GM18870 (cell line): ENCODE measurements at regions not wholly inside any gene's neighbourhood (a gene's known extent, or its start where the extent isn't known, plus 50 kb on each side); places are given as distances from the start of the nearest gene placed in this dataset.

Experiments used
- ATAC-seq: cut with Tn5 transposase; IDR thresholded peaks from one replicate; pipeline ENCODE4 v1.9.1; 2021; ENCODE audit warnings: moderate library complexity; ENCODE audit not compliant: unreplicated experiment

DNA sequence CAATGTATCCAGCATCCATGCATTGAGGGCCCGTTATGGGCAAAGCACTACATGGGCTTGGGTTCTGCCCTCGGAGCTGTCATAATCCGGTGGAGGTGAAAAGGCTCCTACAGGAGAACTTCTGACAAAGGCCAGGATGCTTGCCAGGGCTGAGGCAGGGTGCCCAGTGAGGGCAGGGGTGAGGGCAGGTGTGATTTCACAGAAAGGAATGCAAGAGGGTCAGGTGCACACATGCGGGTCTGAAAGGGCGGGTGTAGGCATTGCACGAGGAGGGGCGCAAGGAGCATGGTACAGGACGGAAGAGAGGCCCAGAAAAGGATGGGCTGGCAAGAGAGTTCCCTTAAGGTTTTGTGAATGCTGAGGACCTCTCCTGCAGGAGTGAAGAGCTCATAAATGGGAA is 348.0 kb downstream of the BTBD3 start:
- no peak for ATAC-seq

DNA sequence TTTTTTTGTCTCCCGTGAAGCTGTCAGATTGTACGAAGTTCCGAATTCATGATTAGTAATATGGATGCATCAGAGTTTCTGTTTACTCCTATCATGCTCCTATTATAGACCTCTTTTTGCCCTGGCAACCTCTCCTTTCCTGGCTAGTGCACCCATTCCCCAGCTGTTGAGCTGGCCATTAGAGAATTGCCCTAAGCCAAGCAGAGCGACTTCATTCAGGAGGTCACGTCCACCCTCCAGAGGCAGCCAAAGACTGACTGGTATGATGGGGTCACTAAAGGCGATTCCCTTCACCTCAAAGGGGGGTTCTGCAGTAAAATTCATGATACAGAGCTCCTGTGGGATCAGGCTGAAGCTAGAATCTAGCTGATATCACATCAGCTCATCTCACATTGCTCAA is 351.9 kb downstream of the BTBD3 start:
- no peak for ATAC-seq

- ATAC-seq = no peak
Observed at GRCh38 chr20:12270863-12271262, 353.2 kb downstream of the BTBD3 start.

DNA sequence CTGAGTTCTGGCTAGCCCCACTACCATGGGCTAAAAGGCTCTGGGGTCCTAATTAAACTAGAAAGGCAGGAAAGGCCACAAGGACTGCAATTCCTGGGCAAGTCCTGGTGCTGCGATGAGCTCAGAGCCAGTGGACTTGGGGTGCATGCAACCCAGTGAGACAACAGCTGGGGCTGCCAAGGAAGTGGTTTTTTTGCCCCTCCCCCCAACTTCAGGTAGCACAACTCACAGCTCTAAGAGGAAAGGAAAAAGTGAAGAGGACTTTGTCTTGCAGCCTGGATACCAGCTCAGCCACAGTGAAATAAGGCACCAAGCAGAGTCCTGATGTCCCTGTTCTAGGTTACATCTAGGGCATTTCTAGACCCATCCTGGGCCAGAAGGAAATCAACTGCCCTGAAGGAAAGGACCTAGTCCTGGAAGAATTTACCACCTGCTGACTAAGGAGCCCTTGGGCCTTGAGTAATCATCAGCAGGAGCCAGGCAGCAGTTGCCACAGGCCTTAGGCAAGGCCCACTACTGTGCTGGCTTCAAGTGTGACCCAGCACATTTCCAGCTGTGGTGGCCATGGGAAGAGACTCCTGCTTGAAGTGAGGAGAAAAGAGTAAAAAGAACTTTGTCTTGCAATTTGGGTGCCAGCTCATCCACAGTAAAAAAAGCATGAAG is 358.4 kb downstream of the BTBD3 start:
- no peak for ATAC-seq

DNA sequence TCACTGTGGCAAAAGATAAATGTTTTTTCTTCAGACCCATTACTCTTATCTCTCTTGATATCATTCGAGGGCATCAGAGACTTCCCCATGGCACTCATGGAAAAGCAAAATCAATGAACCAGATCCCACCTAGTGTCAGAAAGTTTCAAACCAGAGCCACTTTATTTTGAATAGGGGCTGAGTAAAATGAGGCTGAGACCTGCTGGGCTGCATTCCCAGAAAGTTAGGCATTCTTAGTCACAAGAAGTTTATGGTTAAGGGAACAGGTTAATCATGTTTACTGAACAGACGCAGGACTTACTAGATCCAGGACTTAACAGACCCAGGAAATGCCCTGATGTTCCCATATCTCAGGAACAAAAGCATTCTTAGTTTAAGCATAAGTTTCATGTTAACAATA is 369.9 kb downstream of the BTBD3 start:
- no peak for ATAC-seq

DNA sequence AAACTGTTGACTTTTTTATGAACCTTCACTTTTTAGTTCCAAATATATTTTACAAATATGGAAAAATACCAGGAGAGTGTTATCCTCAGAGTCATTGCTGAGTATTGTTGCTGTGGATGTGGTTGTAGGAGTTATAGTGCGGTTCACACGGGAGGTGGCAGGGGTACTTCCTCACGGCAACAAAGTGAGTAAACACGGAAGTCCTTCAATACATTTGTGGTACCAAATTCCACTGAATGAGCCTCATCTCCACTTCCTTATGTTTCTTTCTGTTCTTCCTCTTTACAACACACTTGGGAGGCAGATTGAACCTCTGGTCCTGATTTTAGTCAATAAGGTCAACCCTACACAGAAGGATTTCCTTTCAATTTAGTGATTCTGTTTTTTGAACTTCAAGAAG is 371.8 kb downstream of the BTBD3 start:
- no peak for ATAC-seq

GRCh38 chr20:12291386-12291785 is 373.7 kb downstream of the BTBD3 start:
- no peak for ATAC-seq

DNA sequence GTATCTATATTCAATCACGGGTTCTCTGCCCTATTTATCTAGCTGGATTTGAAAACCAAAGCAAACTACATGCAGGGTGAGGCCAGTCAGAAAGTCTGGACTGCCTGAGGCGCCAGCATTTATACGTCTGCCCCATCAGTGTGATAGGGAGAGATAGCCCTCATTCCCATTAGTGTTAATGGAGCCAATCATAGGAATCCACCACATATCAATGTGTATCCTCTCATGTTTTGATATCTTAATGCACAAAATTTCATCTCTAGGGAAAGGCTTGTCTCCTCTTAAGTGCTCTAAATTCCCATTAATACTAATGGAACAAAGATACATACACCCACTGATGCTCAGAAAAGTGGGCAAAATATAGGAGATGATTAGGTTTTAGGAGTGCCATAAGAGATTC is 376.2 kb downstream of the BTBD3 start:
- no peak for ATAC-seq

- no peak for ATAC-seq
Observed at GRCh38 chr20:12294678-12295077, 377.0 kb downstream of the BTBD3 start.

DNA sequence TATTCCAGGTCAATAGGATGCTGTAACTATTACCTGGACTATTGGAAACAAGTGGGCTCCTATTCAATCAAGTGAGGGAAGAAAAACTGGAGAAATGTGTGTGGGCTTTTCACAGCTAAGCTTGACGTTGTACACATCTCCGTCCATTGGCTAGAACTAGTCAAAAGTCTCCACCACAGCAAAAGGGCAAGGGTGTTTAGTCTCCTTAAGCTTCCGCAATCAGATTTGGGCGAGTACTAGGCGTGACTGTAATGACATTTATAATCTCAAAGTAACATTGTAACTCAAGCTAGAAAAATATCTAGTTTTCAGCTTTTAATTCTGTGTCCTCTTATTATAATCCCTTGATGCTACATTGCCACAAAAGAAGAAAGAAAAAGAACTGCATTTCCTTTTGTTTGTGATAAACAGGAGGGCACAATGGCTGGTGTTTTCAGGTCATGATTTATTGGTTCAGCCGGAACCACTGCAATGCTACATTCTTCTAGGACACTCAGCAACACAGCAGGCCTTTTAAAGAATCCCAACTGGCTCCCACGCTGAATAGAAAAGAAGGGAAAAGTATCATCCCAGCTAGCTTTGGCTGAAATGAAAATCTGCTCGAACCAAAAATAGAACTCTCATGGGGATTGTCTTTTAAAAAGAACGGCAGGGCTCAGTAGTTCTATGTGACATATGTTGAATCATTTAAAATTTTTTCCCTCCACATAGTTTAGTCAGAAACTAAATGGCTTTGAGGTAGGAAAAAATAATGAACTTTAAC is 387.7 kb downstream of the BTBD3 start:
- ATAC-seq = no peak

DNA sequence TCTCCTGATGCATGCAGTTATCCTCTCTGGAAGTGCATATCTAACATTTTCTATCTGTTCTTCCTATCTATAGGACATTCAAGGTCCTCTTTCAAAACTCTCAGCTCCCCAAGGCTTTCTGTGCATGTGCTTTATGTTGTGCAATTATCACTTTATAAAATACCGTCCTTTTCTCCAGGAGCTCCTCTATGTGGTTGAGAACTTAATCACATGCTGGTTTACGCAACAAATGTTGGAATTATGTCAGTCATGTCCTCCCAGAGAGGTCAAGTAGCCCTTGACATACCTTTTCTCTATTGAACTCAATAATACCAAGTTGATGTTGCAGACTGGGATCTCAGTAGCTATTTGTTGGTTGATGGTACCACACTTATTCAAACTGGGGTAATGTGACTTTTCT is 388.4 kb downstream of the BTBD3 start:
- no peak for ATAC-seq

GRCh38 chr20:12311094-12311865 is 393.6 kb downstream of the BTBD3 start:
- no peak for ATAC-seq

DNA sequence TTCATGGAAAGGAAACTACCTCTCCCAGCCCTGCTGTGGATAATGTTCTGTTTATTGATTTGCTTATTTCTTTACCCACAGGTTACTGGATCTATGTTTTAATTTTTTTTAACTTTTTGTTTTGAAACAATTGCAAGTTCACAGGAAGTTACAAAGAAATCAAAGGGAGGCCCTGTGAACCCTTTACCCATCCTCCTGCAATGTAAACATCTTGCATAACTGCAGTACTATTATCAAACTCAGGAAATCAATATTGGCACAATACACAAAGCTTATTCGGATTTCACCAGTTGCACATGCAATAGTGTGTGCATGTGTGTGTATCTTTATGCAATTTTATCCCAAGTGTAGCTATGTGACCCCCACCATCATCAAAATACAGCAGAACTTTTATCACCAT is 398.0 kb downstream of the BTBD3 start:
- no peak for ATAC-seq

GRCh38 chr20:12316794-12317193 is 399.1 kb downstream of the BTBD3 start:
- no peak for ATAC-seq

- ATAC-seq = no peak
Observed at GRCh38 chr20:12317433-12317832, 399.7 kb downstream of the BTBD3 start.

DNA sequence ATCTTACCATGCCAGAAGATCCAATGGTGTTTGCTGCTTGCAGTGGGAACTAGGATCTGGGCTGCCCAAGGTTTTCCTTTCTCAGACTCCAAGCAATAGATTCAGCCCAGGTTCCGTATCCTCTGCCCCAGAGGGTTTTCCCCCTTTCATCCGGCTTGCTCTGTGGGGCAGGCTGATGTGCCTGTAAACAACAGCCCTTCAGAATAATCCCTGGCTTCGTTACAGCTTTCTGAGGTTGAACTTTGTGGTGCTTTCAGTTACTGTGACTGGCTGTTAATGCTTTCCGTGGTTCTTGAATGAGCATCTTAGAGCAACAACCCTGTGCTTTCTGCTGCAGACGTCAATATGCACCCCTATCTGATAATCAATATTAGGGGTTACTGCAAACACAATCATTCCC is 400.4 kb downstream of the BTBD3 start:
- ATAC-seq = no peak

DNA sequence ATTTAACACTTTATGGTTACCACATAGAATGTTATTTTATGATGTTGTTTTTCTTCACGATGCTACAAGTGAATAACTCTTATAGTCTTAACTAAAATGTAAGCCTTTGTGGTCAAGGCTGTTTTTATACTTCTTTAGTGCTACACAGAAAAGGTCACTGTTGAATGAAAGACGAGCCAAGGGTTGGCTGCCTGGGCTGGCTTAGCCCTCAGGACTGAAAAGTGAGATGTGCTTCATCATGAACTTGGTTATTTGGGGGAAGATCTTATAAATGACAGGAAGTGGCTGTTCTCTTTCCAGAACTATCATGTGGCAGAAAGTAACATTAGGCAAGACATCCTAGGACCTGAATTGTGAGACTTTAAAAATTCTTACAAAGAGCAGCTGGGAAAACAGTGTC is 404.0 kb downstream of the BTBD3 start:
- ATAC-seq = no peak

GRCh38 chr20:12327205-12327604 is 409.5 kb downstream of the BTBD3 start:
- ATAC-seq = no peak

DNA sequence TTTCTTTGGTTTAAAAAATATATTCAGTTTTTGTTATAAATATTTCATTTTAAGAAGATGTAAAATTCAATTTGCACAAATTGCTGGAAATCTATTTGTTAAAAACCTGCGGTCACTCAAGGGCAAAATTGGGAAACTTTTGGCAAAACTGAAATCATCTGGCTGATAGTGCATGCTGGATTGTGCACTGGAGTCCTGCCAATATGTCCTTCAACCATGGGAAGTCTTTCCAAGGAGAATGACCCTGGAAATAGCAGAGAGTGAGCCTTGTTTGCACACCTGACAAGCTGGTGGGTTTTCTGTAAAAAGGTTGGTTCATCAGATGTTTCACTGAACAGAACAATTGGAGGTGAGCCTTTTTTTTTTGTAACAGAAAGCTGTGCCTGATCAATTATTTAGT is 413.5 kb downstream of the BTBD3 start:
- ATAC-seq = no peak

DNA sequence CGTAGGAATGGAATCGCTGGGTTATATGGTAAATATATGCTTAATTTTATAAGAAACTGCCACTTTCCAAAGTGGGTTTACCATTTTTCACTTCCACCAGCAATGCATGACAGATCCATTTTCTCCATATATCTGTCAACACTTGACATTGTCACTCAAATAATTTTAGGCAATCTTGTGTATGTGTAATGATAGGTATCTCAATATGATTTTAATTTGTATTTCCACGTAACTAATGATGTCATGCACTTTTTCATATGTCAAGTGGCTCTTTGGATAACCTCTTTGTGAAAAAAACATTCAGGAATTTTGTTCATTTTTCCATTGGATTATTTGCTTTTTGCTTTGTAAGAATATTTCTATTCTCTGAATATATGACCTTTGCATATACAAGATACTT is 419.9 kb downstream of the BTBD3 start:
- no peak for ATAC-seq

DNA sequence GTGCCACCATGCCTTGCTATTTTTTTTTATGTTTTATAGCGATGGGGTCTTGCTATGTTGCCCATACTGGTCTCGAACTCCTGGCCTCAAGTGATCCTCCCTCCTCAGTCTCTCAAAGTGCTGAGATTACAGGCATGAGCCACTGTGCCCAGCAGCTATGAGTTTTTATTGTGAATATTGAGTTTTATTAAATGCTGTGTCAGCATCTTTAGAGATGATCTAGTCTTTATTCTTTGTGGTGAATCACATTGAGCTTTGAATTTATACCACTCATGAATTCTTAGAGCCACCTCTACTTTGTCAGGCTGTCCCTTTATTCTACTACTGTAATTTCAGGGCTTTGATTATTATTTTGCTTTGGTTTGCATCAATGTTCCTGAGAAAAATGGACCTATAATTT is 428.3 kb downstream of the BTBD3 start:
- ATAC-seq = no peak

GRCh38 chr20:12353842-12354241 is 436.1 kb downstream of the BTBD3 start:
- no peak for ATAC-seq
